Spleen (tissue), 7 donors: ENCODE measurements at regions not wholly inside any gene's neighbourhood (a gene's known extent, or its start where the extent isn't known, plus 50 kb on each side); places are given as distances from the start of the nearest gene placed in this dataset.

Source experiments
- CTCF ChIP-seq, 11 experiments: fragments of 200-600 bp in 7 of 11; fragments of 450-650 bp in 4 of 11; sonication (generic) in 4 of 11; IDR thresholded peaks in 8 of 11; conservative IDR thresholded peaks in 3 of 11; 1 replicate in 7 of 11; 2 replicates in 4 of 11; pipeline versions ENCODE4 v1.4.0 to v1.8.0; 2016 to 2021; ENCODE audit warnings: antibody characterized with exemption in 11 of 11, inconsistent platforms in 4 of 11, mild to moderate bottlenecking in 1 of 11
- POLR2A ChIP-seq, 3 donors: fragments of 450-650 bp; IDR thresholded peaks; one replicate each; pipeline ENCODE4 v1.5.1; 2017; ENCODE audit warnings: antibody characterized with exemption in 3 of 3, mild to moderate bottlenecking in 1 of 3
- POLR2AphosphoS5 ChIP-seq, 3 donors: sonication (generic); formaldehyde crosslinking; IDR thresholded peaks; one replicate each; pipeline ENCODE4 v1.5.1; 2017; ENCODE audit warnings: antibody characterized with exemption in 3 of 3
- donor health status: DM: no; HTN: no; CAD: no; lungs with moderate emphysema.
- donor health status: DM: no; HTN: no; CAD: no.
- donor health status: DM: no; HTN: no; CAD: no.

GRCh38 chr2:147204102-147204501 lies 640.7 kb upstream of the ACVR2A start:
- TF ChIP-seq CTCF (IDR thresholded peaks at IDR 0.05 in 8 of 11, conservative IDR thresholded peaks at IDR 0.05 in 3 of 11) (no peak), POLR2A (IDR thresholded peaks at IDR 0.05) (no peak), POLR2AphosphoS5 (IDR thresholded peaks at IDR 0.05) (no peak)
